NT2/D1 (cell line): ENCODE measurements at regions not wholly inside any gene's neighbourhood (a gene's known extent, or its start where the extent isn't known, plus 50 kb on each side); places are given as distances from the start of the nearest gene placed in this dataset.

Source experiments
- SUZ12 ChIP-seq: IDR thresholded peaks from 2 replicates; pipeline ENCODE4 v1.6.1; 2011; ENCODE audit not compliant: insufficient read length, insufficient read depth; ENCODE audit errors: extremely low read depth
- ZNF274 ChIP-seq: IDR thresholded peaks from 2 replicates; pipeline ENCODE4 v1.6.1; 2011; ENCODE audit warnings: mild to moderate bottlenecking, low read depth, low read length

- TF ChIP-seq ZNF274 (no peak), SUZ12 (no peak)
Measured at GRCh38 chr7:88637795-88638194, 121.7 kb upstream of the ZNF804B start.
